Fibroblast of villous mesenchyme (primary cell): ENCODE measurements at regions not wholly inside any gene's neighbourhood (a gene's known extent, or its start where the extent isn't known, plus 50 kb on each side); places are given as distances from the start of the nearest gene placed in this dataset.

ENCODE experiments used
- DNase-seq: peaks from one replicate; pipeline ENCODE4 v3.0.0-alpha.2; 2010; ENCODE audit warnings: low read depth
- H3K4me3 ChIP-seq: 2 replicates; pipeline ENCODE4 v1.5.1; 2011; ENCODE audit warnings: low read depth, mild to moderate bottlenecking, low read length
- TF ChIP-seq, protein P1 (sequence below): IDR thresholded peaks from 2 replicates; pipeline ENCODE4 v1.5.1; 2012; ENCODE audit warnings: low read depth, mild to moderate bottlenecking, low read length; ENCODE audit not compliant: insufficient read depth

DNA sequence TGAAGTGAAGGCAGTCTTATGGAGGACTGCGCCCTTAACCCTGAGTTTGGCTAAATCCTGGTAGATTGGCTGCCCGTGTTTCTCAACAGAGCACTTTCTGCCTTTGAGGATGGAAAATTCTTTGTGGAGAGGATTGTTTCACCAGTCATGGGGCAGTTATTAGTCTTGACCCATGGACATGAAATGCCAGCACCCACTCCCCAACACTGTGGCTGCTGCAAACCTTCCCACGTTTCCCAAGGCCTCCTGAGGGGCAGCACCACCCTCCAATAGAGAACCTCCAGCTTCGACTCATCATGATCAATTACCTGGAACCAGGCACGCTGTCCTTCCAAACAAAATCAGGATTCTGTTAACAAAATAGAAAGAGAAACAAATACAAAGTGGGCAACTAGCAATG, 117.8 kb downstream of the PXDC1 start:
- H3K4me3 ChIP-seq, result no peak overlapping the region
- DNase-seq, result no peak
- TF ChIP-seq, protein P1, sequence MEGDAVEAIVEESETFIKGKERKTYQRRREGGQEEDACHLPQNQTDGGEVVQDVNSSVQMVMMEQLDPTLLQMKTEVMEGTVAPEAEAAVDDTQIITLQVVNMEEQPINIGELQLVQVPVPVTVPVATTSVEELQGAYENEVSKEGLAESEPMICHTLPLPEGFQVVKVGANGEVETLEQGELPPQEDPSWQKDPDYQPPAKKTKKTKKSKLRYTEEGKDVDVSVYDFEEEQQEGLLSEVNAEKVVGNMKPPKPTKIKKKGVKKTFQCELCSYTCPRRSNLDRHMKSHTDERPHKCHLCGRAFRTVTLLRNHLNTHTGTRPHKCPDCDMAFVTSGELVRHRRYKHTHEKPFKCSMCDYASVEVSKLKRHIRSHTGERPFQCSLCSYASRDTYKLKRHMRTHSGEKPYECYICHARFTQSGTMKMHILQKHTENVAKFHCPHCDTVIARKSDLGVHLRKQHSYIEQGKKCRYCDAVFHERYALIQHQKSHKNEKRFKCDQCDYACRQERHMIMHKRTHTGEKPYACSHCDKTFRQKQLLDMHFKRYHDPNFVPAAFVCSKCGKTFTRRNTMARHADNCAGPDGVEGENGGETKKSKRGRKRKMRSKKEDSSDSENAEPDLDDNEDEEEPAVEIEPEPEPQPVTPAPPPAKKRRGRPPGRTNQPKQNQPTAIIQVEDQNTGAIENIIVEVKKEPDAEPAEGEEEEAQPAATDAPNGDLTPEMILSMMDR, result no peak

DNA sequence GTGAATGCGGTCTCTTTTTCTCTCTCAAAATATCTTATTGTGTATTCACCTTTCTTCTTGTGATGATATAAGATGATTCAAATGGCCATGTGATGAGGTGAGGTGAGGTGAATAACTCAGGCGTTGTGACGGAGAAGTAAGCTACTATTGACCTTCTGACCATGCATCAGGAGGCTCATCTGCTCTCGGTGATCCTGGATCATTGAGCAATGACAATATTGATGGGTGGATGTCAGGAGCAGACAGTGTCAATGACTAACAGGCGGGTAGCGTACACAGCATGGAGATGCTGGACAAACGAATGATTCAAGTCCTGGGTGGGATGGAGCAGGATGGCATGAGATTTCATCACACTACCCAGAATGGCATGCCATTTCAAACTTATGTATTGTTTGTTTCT, 119.6 kb downstream of the PXDC1 start:
- no peak for DNase-seq
- TF ChIP-seq, protein P1, result no peak
- H3K4me3 ChIP-seq, result no peak overlapping the region

- DNase-seq, result no peak
- H3K4me3 ChIP-seq, result no peak overlapping the region
- TF ChIP-seq, protein P1, result no peak
Observed at GRCh38 chr6:3631186-3631585, 120.3 kb downstream of the PXDC1 start.

GRCh38 chr6:3630258-3630835, 121.2 kb downstream of the PXDC1 start:
- TF ChIP-seq, protein P1, result no peak
- no peak for DNase-seq
- no peak overlapping the region for H3K4me3 ChIP-seq

GRCh38 chr6:3627956-3628835, 123.3 kb downstream of the PXDC1 start:
- TF ChIP-seq, protein P1, result no peak
- no peak overlapping the region for H3K4me3 ChIP-seq
- no peak for DNase-seq

GRCh38 chr6:3627501-3627900, 124.0 kb downstream of the PXDC1 start:
- TF ChIP-seq, protein P1, result no peak
- DNase-seq, result no peak
- H3K4me3 ChIP-seq, result no peak overlapping the region
